ENCODE measurements at regions not wholly inside any gene's neighbourhood (a gene's known extent, or its start where the extent isn't known, plus 50 kb on each side); places are given as distances from the start of the nearest gene placed in this dataset.
A peak's percentile ranks its signal among the peaks of the same experiment; 100 is the strongest.
"Not testable (repeated sequence)": the region's sequence is repeated elsewhere in the genome, so short reads cannot be mapped to it uniquely, and the experiment has no call there.

DNA sequence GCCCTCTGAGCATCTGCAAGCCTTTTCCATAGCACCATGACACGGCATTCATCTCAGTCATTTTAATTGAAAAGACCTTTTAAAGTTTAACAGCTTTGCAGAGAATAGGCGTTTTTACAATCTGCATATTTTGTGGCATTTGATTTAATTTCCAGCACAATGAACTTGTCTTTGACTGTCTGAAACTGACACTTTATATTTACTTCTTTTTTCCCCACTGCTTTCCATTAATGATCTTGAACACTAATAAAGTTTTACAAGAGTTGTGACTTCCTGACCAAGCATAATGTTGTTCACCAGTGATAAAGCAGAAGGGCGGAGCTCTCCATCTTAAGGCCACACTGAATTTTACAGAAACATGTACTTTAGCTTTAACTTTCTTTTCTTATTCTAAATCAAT, 548.7 kb downstream of the FAM181B start:
- Histone ChIP-seq H3K27ac (ENCODE audit: low read depth in 1 of 2, low read length in 1 of 2) (no peak overlapping the region), H3K9me3 (ENCODE audit: control insufficient read depth in 4 of 4, insufficient read depth in 3 of 4, low read length in 3 of 4) (no peaks in the 10 kb centered on the region), H3K4me1 (ENCODE audit: control insufficient read depth in 5 of 5, insufficient read depth in 5 of 5, low read length in 5 of 5) (no peaks in the 10 kb centered on the region), H3K9ac (ENCODE audit: insufficient read depth in 1 of 2, low read length in 2 of 2) (no peak overlapping the region), H3K27me3 (ENCODE audit: control insufficient read depth in 3 of 3, insufficient read depth in 3 of 3, low read length in 2 of 3) (no peaks in the 10 kb centered on the region), H3K4me3 (no peak overlapping the region), H3K36me3 (ENCODE audit: control insufficient read depth in 4 of 4, insufficient read depth in 4 of 4, low read length in 4 of 4) (no peaks in the 10 kb centered on the region)
- no peak for DNase-seq
- WGBS, 2 donors: 80 to 90% methylated on average over 3 of the region's 3 CpGs
- TF ChIP-seq, protein P1, sequence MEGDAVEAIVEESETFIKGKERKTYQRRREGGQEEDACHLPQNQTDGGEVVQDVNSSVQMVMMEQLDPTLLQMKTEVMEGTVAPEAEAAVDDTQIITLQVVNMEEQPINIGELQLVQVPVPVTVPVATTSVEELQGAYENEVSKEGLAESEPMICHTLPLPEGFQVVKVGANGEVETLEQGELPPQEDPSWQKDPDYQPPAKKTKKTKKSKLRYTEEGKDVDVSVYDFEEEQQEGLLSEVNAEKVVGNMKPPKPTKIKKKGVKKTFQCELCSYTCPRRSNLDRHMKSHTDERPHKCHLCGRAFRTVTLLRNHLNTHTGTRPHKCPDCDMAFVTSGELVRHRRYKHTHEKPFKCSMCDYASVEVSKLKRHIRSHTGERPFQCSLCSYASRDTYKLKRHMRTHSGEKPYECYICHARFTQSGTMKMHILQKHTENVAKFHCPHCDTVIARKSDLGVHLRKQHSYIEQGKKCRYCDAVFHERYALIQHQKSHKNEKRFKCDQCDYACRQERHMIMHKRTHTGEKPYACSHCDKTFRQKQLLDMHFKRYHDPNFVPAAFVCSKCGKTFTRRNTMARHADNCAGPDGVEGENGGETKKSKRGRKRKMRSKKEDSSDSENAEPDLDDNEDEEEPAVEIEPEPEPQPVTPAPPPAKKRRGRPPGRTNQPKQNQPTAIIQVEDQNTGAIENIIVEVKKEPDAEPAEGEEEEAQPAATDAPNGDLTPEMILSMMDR (IDR thresholded peaks at IDR 0.05; ENCODE audit: control extremely low read depth, extremely low read depth): no peak
- ATAC-seq (ENCODE audit: insufficient read depth, low FRiP score): no peak

DNA sequence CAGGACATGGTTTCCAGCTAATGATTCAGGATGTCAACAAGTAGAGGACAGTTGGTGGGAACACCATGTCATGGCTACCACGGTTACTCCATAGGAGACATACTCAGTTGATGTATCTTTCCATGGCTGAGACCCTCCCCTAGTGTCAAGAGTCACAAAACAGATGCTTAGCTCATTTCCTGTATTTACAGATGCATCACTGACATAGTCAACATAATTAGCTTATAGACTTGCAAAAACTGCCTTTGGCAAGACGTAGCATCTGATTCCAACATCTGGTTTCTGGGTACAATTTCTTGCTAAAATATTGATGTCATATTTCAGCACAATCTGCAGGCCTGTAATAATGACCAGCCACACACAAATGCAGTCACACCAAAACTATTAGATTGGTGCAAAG, 550.3 kb downstream of the FAM181B start:
- peak in 2 of 3 donors; percentile 22 to 27 for DNase-seq
- Histone ChIP-seq H3K9ac (ENCODE audit: insufficient read depth in 1 of 2, low read length in 2 of 2) (no peak overlapping the region), H3K9me3 (ENCODE audit: control insufficient read depth in 4 of 4, insufficient read depth in 3 of 4, low read length in 3 of 4) (no peaks in the 10 kb centered on the region), H3K4me1 (ENCODE audit: control insufficient read depth in 5 of 5, insufficient read depth in 5 of 5, low read length in 5 of 5) (no peaks in the 10 kb centered on the region), H3K4me3 (no peak overlapping the region), H3K36me3 (ENCODE audit: control insufficient read depth in 4 of 4, insufficient read depth in 4 of 4, low read length in 4 of 4) (no peaks in the 10 kb centered on the region), H3K27ac (ENCODE audit: low read depth in 1 of 2, low read length in 1 of 2) (no peak overlapping the region), H3K27me3 (ENCODE audit: control insufficient read depth in 3 of 3, insufficient read depth in 3 of 3, low read length in 2 of 3) (no peaks in the 10 kb centered on the region)
- TF ChIP-seq, protein P1 (IDR thresholded peaks at IDR 0.05; ENCODE audit: control extremely low read depth, extremely low read depth): no peak
- WGBS, 2 donors: 52 to 71% methylated on average over 2 of the region's 2 CpGs
- no peak for ATAC-seq (ENCODE audit: insufficient read depth, low FRiP score)

DNA sequence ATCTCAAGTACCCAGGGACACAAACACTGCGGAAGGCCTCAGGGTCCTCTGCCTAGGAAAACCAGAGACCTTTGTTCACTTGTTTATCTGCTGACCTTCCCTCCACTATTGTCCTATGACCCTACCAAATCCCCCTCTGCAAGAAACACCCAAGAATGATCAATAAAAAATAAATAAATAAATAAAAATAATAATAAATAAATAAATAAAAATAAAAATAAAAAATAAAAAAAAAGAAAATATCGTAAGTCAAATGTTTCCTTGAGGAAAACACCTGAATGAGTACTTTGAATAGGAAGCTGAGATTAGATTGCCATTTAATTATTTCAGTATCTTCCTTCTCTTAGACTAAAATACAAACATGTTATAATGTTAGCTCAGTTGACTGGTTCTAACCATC, 551.0 kb downstream of the FAM181B start:
- not testable (repeated sequence) for H3K27me3 ChIP-seq (ENCODE audit: control insufficient read depth in 3 of 3, insufficient read depth in 3 of 3, low read length in 2 of 3); DNase-seq; H3K27ac ChIP-seq (ENCODE audit: low read depth in 1 of 2, low read length in 1 of 2); H3K4me1 ChIP-seq (ENCODE audit: control insufficient read depth in 5 of 5, insufficient read depth in 5 of 5, low read length in 5 of 5); ATAC-seq (ENCODE audit: insufficient read depth, low FRiP score); H3K4me3 ChIP-seq; H3K36me3 ChIP-seq (ENCODE audit: control insufficient read depth in 4 of 4, insufficient read depth in 4 of 4, low read length in 4 of 4); H3K9me3 ChIP-seq (ENCODE audit: control insufficient read depth in 4 of 4, insufficient read depth in 3 of 4, low read length in 3 of 4); H3K9ac ChIP-seq (ENCODE audit: insufficient read depth in 1 of 2, low read length in 2 of 2)
- WGBS, 2 donors: 93 to 99% methylated on average over 1 to 2 of the region's 2 CpGs

DNA sequence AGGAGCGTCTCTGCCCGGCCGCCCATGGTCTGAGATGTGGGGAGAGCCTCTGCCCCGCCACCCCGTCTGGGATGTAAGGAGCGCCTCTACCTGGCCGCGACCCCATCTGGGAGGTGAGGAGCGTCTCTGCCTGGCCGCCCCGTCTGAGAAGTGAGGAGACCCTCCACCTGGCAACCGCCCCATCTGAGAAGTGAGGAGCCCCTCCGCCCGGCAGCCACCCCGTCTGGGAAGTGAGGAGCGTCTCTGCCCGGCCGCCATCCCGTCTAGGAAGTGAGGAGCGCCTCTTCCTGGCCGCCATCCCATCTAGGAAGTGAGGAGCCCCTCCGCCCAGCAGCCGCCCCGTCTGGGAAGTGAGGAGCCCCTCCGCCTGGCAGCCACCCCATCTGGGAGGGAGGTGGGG, 551.9 kb downstream of the FAM181B start:
- H3K36me3 ChIP-seq (ENCODE audit: control insufficient read depth in 4 of 4, insufficient read depth in 4 of 4, low read length in 4 of 4); DNase-seq; H3K9me3 ChIP-seq (ENCODE audit: control insufficient read depth in 4 of 4, insufficient read depth in 3 of 4, low read length in 3 of 4); H3K4me3 ChIP-seq; H3K27ac ChIP-seq (ENCODE audit: low read depth in 1 of 2, low read length in 1 of 2); ATAC-seq (ENCODE audit: insufficient read depth, low FRiP score); H3K27me3 ChIP-seq (ENCODE audit: control insufficient read depth in 3 of 3, insufficient read depth in 3 of 3, low read length in 2 of 3); H3K4me1 ChIP-seq (ENCODE audit: control insufficient read depth in 5 of 5, insufficient read depth in 5 of 5, low read length in 5 of 5); H3K9ac ChIP-seq (ENCODE audit: insufficient read depth in 1 of 2, low read length in 2 of 2): not testable (repeated sequence)
- 90 to 91% methylated on average over 24 to 25 of the region's 25 CpGs for WGBS, 2 donors

DNA sequence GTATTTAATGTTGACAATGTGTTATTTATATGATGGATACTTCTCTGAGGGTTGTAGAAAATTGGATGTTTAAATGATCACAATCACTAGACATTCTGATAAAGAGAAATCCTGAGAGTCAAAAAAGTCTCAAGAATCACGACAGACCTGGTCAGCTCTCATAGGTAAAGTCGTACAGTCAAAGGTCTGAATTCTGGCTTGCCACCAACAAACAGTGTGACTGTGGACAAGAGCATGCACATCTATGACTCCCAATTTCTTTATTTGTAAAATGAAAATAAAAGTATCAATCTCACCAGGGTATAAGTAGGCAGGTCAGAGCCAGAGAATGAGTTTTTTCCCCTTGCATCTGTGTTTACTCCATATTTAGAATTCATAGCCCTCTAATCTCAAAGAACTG, 556.7 kb downstream of the FAM181B start:
- Histone ChIP-seq H3K9ac (ENCODE audit: insufficient read depth in 1 of 2, low read length in 2 of 2) (no peak overlapping the region), H3K9me3 (ENCODE audit: control insufficient read depth in 4 of 4, insufficient read depth in 3 of 4, low read length in 3 of 4) (no peaks in the 10 kb centered on the region), H3K4me1 (ENCODE audit: control insufficient read depth in 5 of 5, insufficient read depth in 5 of 5, low read length in 5 of 5) (no peaks in the 10 kb centered on the region), H3K27ac (ENCODE audit: low read depth in 1 of 2, low read length in 1 of 2) (no peak overlapping the region), H3K36me3 (ENCODE audit: control insufficient read depth in 4 of 4, insufficient read depth in 4 of 4, low read length in 4 of 4) (no peaks in the 10 kb centered on the region), H3K27me3 (ENCODE audit: control insufficient read depth in 3 of 3, insufficient read depth in 3 of 3, low read length in 2 of 3) (no peaks in the 10 kb centered on the region), H3K4me3 (no peak overlapping the region)
- ATAC-seq (ENCODE audit: insufficient read depth, low FRiP score) (no peak), DNase-seq (no peak)
- WGBS, 2 donors: 84 to 91% methylated on average over 2 of the region's 2 CpGs
- TF ChIP-seq, protein P1 (IDR thresholded peaks at IDR 0.05; ENCODE audit: control extremely low read depth, extremely low read depth): no peak

Data from lung (tissue), 11 donors.